HG02610 (cell line): ENCODE measurements at regions not wholly inside any gene's neighbourhood (a gene's known extent, or its start where the extent isn't known, plus 50 kb on each side); places are given as distances from the start of the nearest gene placed in this dataset.

Experiments
- ATAC-seq: cut with Tn5 transposase; IDR thresholded peaks from one replicate; pipeline ENCODE4 v1.9.1; 2021; ENCODE audit warnings: mild to moderate bottlenecking, moderate library complexity; ENCODE audit not compliant: unreplicated experiment

- no peak for ATAC-seq
Observed at GRCh38 chr5:142509026-142509425, 176.9 kb downstream of the FGF1 start.

- no peak for ATAC-seq
Observed at GRCh38 chr5:142508591-142508990, 177.3 kb downstream of the FGF1 start.

- ATAC-seq = no peak
Observed at GRCh38 chr5:142507531-142508372, 178.1 kb downstream of the FGF1 start.

GRCh38 chr5:142506756-142507155 is 179.1 kb downstream of the FGF1 start:
- no peak for ATAC-seq

- no peak for ATAC-seq
Observed at GRCh38 chr5:142506046-142506445, 179.8 kb downstream of the FGF1 start.

GRCh38 chr5:142501890-142502289 is 177.1 kb upstream of the SPRY4 start:
- ATAC-seq = no peak

- ATAC-seq = no peak
Observed at GRCh38 chr5:142500227-142500905, 175.5 kb upstream of the SPRY4 start.

- ATAC-seq = no peak
Observed at GRCh38 chr5:142499591-142500226, 174.9 kb upstream of the SPRY4 start.

GRCh38 chr5:142498298-142498697 is 173.5 kb upstream of the SPRY4 start:
- no peak for ATAC-seq

GRCh38 chr5:142495531-142495930 is 170.7 kb upstream of the SPRY4 start:
- no peak for ATAC-seq

- no peak for ATAC-seq
Observed at GRCh38 chr5:142493875-142494518, 169.2 kb upstream of the SPRY4 start.

GRCh38 chr5:142492781-142493281 is 168.0 kb upstream of the SPRY4 start:
- ATAC-seq = no peak

GRCh38 chr5:142491679-142492078 is 166.9 kb upstream of the SPRY4 start:
- ATAC-seq = no peak

GRCh38 chr5:142491270-142491669 is 166.4 kb upstream of the SPRY4 start:
- ATAC-seq = no peak

- no peak for ATAC-seq
Observed at GRCh38 chr5:142486581-142486980, 161.8 kb upstream of the SPRY4 start.

GRCh38 chr5:142486020-142486419 is 161.2 kb upstream of the SPRY4 start:
- no peak for ATAC-seq

GRCh38 chr5:142484821-142485387 is 160.1 kb upstream of the SPRY4 start:
- ATAC-seq = no peak

- ATAC-seq = no peak
Observed at GRCh38 chr5:142482207-142482606, 157.4 kb upstream of the SPRY4 start.

GRCh38 chr5:142481410-142481809 is 156.6 kb upstream of the SPRY4 start:
- no peak for ATAC-seq

- no peak for ATAC-seq
Observed at GRCh38 chr5:142479854-142480519, 155.2 kb upstream of the SPRY4 start.
